ENCODE measurements at regions not wholly inside any gene's neighbourhood (a gene's known extent, or its start where the extent isn't known, plus 50 kb on each side); places are given as distances from the start of the nearest gene placed in this dataset.

DNA sequence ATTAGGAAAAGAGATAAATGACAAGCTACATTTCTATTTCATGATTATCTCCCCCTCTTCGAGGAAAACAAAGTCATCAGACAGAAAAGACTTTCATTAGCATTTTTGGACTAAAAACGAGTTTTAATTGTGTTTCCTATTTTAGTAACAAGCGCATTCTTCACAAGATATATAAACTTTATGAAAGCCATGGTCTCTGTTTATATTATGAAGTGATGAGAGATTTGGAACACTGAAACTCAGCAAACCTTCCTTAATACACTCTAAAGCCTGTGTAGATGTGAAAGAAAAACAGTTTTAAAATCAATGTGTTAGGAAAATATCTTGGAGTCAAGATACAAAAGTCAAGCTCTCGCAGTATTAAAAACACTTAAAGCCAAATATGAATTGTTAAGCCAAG, 539.1 kb downstream of the LRFN5 start:
- WGBS, 2 donors (ENCODE audit: low coverage in 1 of 2) = 44 to 49% methylated on average over 4 of the region's 4 CpGs
- TF ChIP-seq CTCF (IDR thresholded peaks at IDR 0.05) = no peak
- TF ChIP-seq POLR2A (IDR thresholded peaks at IDR 0.05) = no peak
- in situ Hi-C loops (cut with MboI; ENCODE audit: low pct_ligation_motif_present in 1 of 4, low pct_unique_long_range_greater_than_20kb in 1 of 4, low sequenced_read_pairs in 3 of 4) = no loop called here

DNA sequence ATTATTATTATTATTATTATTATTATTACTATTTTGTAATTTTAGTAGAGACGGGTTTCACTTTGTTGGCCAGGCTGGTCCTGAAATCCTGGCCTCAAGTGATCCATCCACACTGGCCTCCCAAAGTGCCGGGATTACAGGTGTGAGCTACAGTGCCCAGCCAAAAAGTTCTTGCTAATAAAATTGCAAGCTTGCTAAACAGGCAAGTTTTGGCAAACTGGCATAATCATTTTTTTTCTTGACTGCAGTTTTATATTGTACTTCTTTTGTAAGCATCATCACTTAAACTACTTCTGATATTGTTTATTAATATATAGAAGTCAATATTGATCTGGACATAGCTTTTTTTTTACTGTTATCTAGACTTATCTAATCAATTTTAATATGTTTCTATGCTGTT, 536.4 kb downstream of the LRFN5 start:
- 71 to 84% methylated on average over 2 of the region's 2 CpGs for WGBS, 2 donors (ENCODE audit: low coverage in 1 of 2)
- no peaks in the 10 kb centered on the region for H3K36me3 ChIP-seq
- H3K27me3 ChIP-seq = no peaks in the 10 kb centered on the region
- H3K4me1 ChIP-seq = no peaks in the 10 kb centered on the region
- no peak for DNase-seq
- in situ Hi-C loops (cut with MboI; ENCODE audit: low pct_ligation_motif_present in 1 of 4, low pct_unique_long_range_greater_than_20kb in 1 of 4, low sequenced_read_pairs in 3 of 4) (no loop called here), intact Hi-C loops (cut with DNase I; ENCODE audit: low total_unique reads) (no loop called here)
- no peak overlapping the region for H3K4me3 ChIP-seq
- no peaks in the 10 kb centered on the region for H3K9me3 ChIP-seq
- H3K27ac ChIP-seq = no peak overlapping the region
- TF ChIP-seq POLR2AphosphoS5 (IDR thresholded peaks at IDR 0.05) = no peak
- no peak for TF ChIP-seq EP300 (IDR thresholded peaks at IDR 0.05; ENCODE audit: low read depth)
- TF ChIP-seq POLR2A (IDR thresholded peaks at IDR 0.05) = no peak
- TF ChIP-seq CTCF (IDR thresholded peaks at IDR 0.05) = no peak

More for the DNA sequence above, 539.1 kb downstream of the LRFN5 start:
- Histone ChIP-seq H3K27me3 (no peaks in the 10 kb centered on the region), H3K4me1 (no peaks in the 10 kb centered on the region), H3K27ac (no peak overlapping the region), H3K36me3 (no peaks in the 10 kb centered on the region), H3K4me3 (no peak overlapping the region), H3K9me3 (no peaks in the 10 kb centered on the region)
- DNase-seq = no peak
- intact Hi-C loops (cut with DNase I; ENCODE audit: low total_unique reads) = no loop called here

GRCh38 chr14:42141328-42141727, 534.7 kb downstream of the LRFN5 start:
- no peak overlapping the region for H3K27ac ChIP-seq
- intact Hi-C loops (cut with DNase I; ENCODE audit: low total_unique reads) (no loop called here), in situ Hi-C loops (cut with MboI; ENCODE audit: low pct_ligation_motif_present in 1 of 4, low pct_unique_long_range_greater_than_20kb in 1 of 4, low sequenced_read_pairs in 3 of 4) (no loop called here)
- H3K4me3 ChIP-seq = no peak overlapping the region
- no peak for DNase-seq
- 88 to 95% methylated on average over 2 of the region's 2 CpGs for WGBS, 2 donors (ENCODE audit: low coverage in 1 of 2)
- no peaks in the 10 kb centered on the region for H3K9me3 ChIP-seq
- no peaks in the 10 kb centered on the region for H3K27me3 ChIP-seq
- H3K36me3 ChIP-seq = no peaks in the 10 kb centered on the region
- no peaks in the 10 kb centered on the region for H3K4me1 ChIP-seq
- no peak for TF ChIP-seq CTCF (IDR thresholded peaks at IDR 0.05)
- TF ChIP-seq POLR2A (IDR thresholded peaks at IDR 0.05) = no peak
- no peak for TF ChIP-seq EP300 (IDR thresholded peaks at IDR 0.05; ENCODE audit: low read depth)
- TF ChIP-seq POLR2AphosphoS5 (IDR thresholded peaks at IDR 0.05) = no peak

GRCh38 chr14:42140831-42141279, 534.2 kb downstream of the LRFN5 start:
- no peak overlapping the region for H3K4me3 ChIP-seq
- DNase-seq = no peak
- WGBS, 2 donors (ENCODE audit: low coverage in 1 of 2) = 95% methylated on average over 1 of the region's 1 CpG; no CpG with 5 or more reads in 1 of the 2 donors

More at GRCh38 chr14:42140831-42141279, 534.2 kb downstream of the LRFN5 start:
- H3K36me3 ChIP-seq = no peaks in the 10 kb centered on the region
- no peaks in the 10 kb centered on the region for H3K9me3 ChIP-seq
- intact Hi-C loops (cut with DNase I; ENCODE audit: low total_unique reads) = no loop called here
- no peak for TF ChIP-seq CTCF (IDR thresholded peaks at IDR 0.05)
- TF ChIP-seq POLR2AphosphoS5 (IDR thresholded peaks at IDR 0.05) = no peak
- no peak for TF ChIP-seq POLR2A (IDR thresholded peaks at IDR 0.05)
- no peak for TF ChIP-seq EP300 (IDR thresholded peaks at IDR 0.05; ENCODE audit: low read depth)
- no peak overlapping the region for H3K27ac ChIP-seq
- in situ Hi-C loops (cut with MboI; ENCODE audit: low pct_ligation_motif_present in 1 of 4, low pct_unique_long_range_greater_than_20kb in 1 of 4, low sequenced_read_pairs in 3 of 4) = no loop called here
- H3K27me3 ChIP-seq = no peaks in the 10 kb centered on the region
- no peaks in the 10 kb centered on the region for H3K4me1 ChIP-seq
